Dendritic cell treated with granulocyte-macrophage colony-stimulating factor and Interleukin-4, amounts not matched to agents 40 ng/mL and 50 ng/mL, for 4 days (primary cell): ENCODE measurements at regions not wholly inside any gene's neighbourhood (a gene's known extent, or its start where the extent isn't known, plus 50 kb on each side); places are given as distances from the start of the nearest gene placed in this dataset.

ENCODE experiments used
- H3K27ac Mint-ChIP-seq: one replicate; pipeline ENCODE4 v1.8.0; 2022; ENCODE audit warnings: mild to moderate bottlenecking, mixed read lengths
- H3K27me3 Mint-ChIP-seq: one replicate; pipeline ENCODE4 v1.8.0; 2022; ENCODE audit warnings: mild to moderate bottlenecking, mixed read lengths
- H3K36me3 Mint-ChIP-seq: one replicate; pipeline ENCODE4 v1.8.0; 2022; ENCODE audit warnings: low read depth, mixed read lengths
- H3K4me1 Mint-ChIP-seq: one replicate; pipeline ENCODE4 v1.8.0; 2022; ENCODE audit warnings: low read depth, mixed read lengths
- H3K4me3 Mint-ChIP-seq: one replicate; pipeline ENCODE4 v1.8.0; 2022; ENCODE audit warnings: mild to moderate bottlenecking, moderate library complexity, mixed read lengths
- H3K9me3 Mint-ChIP-seq: one replicate; pipeline ENCODE4 v1.8.0; 2022; ENCODE audit warnings: mixed read lengths
- intact Hi-C: fragments of 100-400 bp; cut with micrococcal nuclease; formaldehyde crosslinking; loops from one replicate; pipeline ENCODE4 v1.15.0; 2022

- Mint-ChIP-seq H3K9me3 (peaks cover 16% of the 10 kb centered on the region), H3K4me3 (no peak overlapping the region), H3K27ac (no peak overlapping the region), H3K27me3 (no peaks in the 10 kb centered on the region), H3K36me3 (no peaks in the 10 kb centered on the region), H3K4me1 (no peaks in the 10 kb centered on the region)
- intact Hi-C loops: no loop called here
Observed at GRCh38 chr5:66518052-66518451, 78.1 kb upstream of the MAST4 start.

- Mint-ChIP-seq H3K27me3 (no peaks in the 10 kb centered on the region), H3K4me3 (no peak overlapping the region), H3K36me3 (no peaks in the 10 kb centered on the region), H3K9me3 (peaks cover 16% of the 10 kb centered on the region), H3K27ac (no peak overlapping the region), H3K4me1 (no peaks in the 10 kb centered on the region)
- intact Hi-C loops: no loop called here
Observed at GRCh38 chr5:66518753-66519152, 77.4 kb upstream of the MAST4 start.

GRCh38 chr5:66519626-66520025, 76.6 kb upstream of the MAST4 start:
- no peak overlapping the region for H3K4me3 Mint-ChIP-seq
- no peaks in the 10 kb centered on the region for H3K4me1 Mint-ChIP-seq
- intact Hi-C loops: no loop called here
- no peak overlapping the region for H3K27ac Mint-ChIP-seq
- peaks cover 16% of the 10 kb centered on the region for H3K9me3 Mint-ChIP-seq
- no peaks in the 10 kb centered on the region for H3K27me3 Mint-ChIP-seq
- H3K36me3 Mint-ChIP-seq: no peaks in the 10 kb centered on the region

DNA sequence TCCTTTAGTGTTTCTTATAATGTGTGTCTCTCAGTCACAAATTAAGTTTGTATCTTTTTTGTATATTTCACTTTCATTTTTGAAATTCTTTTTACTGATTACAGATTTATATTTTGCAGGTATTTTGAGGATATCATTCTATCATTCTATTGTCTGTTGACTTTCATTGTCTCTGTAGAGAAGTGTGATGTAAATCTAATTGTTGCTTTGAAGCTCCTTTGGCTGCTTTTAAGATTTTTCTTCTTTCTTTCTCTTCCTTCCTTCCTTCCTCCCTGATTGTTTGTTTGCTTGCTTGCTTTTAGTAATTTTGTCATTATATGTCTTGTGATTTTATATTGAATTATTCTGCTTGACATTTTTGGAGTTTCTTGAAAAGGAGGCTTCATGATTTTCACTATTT, 75.3 kb upstream of the MAST4 start:
- no peaks in the 10 kb centered on the region for H3K4me1 Mint-ChIP-seq
- H3K4me3 Mint-ChIP-seq: no peak overlapping the region
- H3K36me3 Mint-ChIP-seq: no peaks in the 10 kb centered on the region
- peaks cover 16% of the 10 kb centered on the region for H3K9me3 Mint-ChIP-seq
- no peak overlapping the region for H3K27ac Mint-ChIP-seq
- intact Hi-C loops: no loop called here
- no peaks in the 10 kb centered on the region for H3K27me3 Mint-ChIP-seq

DNA sequence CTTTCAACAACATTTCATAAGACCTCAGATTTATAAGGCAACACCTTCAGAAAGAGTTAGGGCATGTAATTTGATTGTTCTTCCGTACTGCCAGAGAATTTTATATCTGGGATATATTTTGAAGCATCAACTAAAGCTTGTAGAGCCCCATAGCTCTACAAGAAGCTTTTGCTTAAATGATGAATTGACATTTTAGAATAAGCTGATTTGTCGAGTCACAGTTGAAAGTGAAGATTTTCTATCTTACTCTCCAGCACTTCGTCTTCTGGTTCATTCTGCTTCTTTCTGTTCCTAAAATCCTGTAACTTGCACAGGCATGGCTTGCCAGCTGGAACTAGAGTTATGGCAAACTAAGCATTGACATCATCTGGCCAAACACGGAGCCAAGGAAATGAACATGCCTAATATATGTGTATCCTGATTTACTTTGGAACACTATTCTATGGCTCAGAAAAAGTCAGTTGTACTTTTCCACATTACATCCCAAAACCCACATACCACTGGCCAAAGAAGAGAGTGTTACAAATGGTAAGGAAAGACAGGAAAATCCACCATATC, 68.6 kb upstream of the MAST4 start:
- no peak overlapping the region for H3K27ac Mint-ChIP-seq
- H3K27me3 Mint-ChIP-seq: peaks cover 3% of the 10 kb centered on the region
- intact Hi-C loops: no loop called here
- no peaks in the 10 kb centered on the region for H3K4me1 Mint-ChIP-seq
- H3K36me3 Mint-ChIP-seq: no peaks in the 10 kb centered on the region
- no peak overlapping the region for H3K4me3 Mint-ChIP-seq
- no peaks in the 10 kb centered on the region for H3K9me3 Mint-ChIP-seq

DNA sequence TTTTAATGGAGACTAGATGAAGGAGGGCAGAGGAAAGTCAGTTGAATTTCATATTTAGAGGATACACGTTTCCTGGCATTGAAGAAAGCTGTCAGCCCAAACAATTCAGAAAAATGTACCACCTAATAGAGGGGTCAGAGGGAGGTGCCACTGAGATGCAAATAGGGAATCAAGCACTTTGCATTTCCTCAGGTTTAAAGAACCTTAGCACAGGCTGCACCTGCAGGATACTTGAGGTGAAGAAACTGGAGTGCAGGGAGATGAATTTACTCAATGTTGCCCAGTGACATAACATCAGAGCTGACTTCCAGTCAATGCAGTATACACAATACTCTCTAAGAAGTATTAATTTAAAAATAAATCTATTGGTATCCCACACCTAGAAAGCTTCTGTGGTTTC, 67.0 kb upstream of the MAST4 start:
- Mint-ChIP-seq H3K27ac (no peak overlapping the region), H3K36me3 (no peaks in the 10 kb centered on the region), H3K4me3 (no peak overlapping the region), H3K9me3 (no peaks in the 10 kb centered on the region), H3K27me3 (peaks cover 3% of the 10 kb centered on the region), H3K4me1 (no peaks in the 10 kb centered on the region)
- intact Hi-C loops: no loop called here

GRCh38 chr5:66529704-66530103, 66.5 kb upstream of the MAST4 start:
- intact Hi-C loops: no loop called here
- H3K9me3 Mint-ChIP-seq: no peaks in the 10 kb centered on the region
- no peaks in the 10 kb centered on the region for H3K4me1 Mint-ChIP-seq
- H3K4me3 Mint-ChIP-seq: no peak overlapping the region
- H3K27ac Mint-ChIP-seq: no peak overlapping the region
- no peaks in the 10 kb centered on the region for H3K36me3 Mint-ChIP-seq
- peaks cover 3% of the 10 kb centered on the region for H3K27me3 Mint-ChIP-seq

- Mint-ChIP-seq H3K4me3 (no peak overlapping the region), H3K27ac (no peak overlapping the region), H3K36me3 (no peaks in the 10 kb centered on the region), H3K9me3 (no peaks in the 10 kb centered on the region), H3K4me1 (no peaks in the 10 kb centered on the region), H3K27me3 (no peaks in the 10 kb centered on the region)
- intact Hi-C loops: no loop called here
Observed at GRCh38 chr5:66538126-66538525, 58.1 kb upstream of the MAST4 start.

DNA sequence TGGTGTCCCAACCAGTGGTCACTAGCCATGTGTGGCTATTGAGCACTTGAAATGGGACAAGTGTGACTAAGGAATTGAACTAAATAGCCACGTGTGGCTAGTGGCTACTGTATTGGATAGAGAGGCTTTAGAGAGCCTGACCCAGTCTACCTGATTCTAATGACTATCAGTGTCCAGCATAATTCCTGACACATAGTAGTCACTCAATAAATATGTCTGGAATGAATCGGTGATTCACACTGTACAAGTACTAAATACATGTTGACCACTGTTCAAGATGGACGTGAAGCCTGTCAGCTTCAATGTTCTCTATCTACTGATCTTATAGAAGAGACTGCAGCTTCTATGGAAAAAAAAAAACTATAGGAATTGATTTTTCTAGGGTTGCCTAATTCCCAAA, 57.7 kb upstream of the MAST4 start:
- Mint-ChIP-seq H3K36me3 (no peaks in the 10 kb centered on the region), H3K27ac (no peak overlapping the region), H3K4me1 (no peaks in the 10 kb centered on the region), H3K27me3 (no peaks in the 10 kb centered on the region), H3K4me3 (no peak overlapping the region), H3K9me3 (no peaks in the 10 kb centered on the region)
- intact Hi-C loops: no loop called here

- intact Hi-C loops: no loop called here
- Mint-ChIP-seq H3K9me3 (no peaks in the 10 kb centered on the region), H3K4me3 (no peak overlapping the region), H3K4me1 (no peaks in the 10 kb centered on the region), H3K36me3 (no peaks in the 10 kb centered on the region), H3K27me3 (no peaks in the 10 kb centered on the region), H3K27ac (no peak overlapping the region)
Observed at GRCh38 chr5:66540078-66540477, 56.1 kb upstream of the MAST4 start.

DNA sequence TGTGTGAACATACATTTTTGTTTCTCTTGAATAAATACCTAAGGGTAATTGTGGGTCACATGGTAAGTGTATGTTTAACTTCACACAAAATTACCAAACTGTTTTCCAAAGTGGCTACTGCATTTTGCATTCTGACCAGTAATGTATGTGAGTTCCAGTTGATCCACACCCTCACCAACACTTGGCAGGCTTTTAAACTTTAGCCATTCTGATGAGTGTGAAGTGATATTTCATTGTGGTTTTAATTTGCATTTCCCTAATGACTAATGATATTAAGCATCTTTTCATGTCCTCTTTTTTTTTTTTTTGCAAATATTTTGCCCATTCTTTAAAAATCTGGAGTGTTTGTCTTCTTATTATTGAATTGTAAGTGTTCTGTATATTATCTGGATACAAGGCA, 53.5 kb upstream of the MAST4 start:
- intact Hi-C loops: no loop called here
- Mint-ChIP-seq H3K4me1 (no peaks in the 10 kb centered on the region), H3K36me3 (no peaks in the 10 kb centered on the region), H3K27ac (no peak overlapping the region), H3K27me3 (no peaks in the 10 kb centered on the region), H3K4me3 (no peak overlapping the region), H3K9me3 (no peaks in the 10 kb centered on the region)
